Mammary epithelial cell (primary cell): ENCODE measurements at regions not wholly inside any gene's neighbourhood (a gene's known extent, or its start where the extent isn't known, plus 50 kb on each side); places are given as distances from the start of the nearest gene placed in this dataset.

Experiments used
- EZH2 ChIP-seq: IDR thresholded peaks from 2 replicates; pipeline ENCODE4 v1.6.1; 2012; ENCODE audit warnings: low read length, inconsistent platforms, borderline replicate concordance
- TF ChIP-seq, protein P1 (sequence below), 2 donors: IDR thresholded peaks in 1 of 2; conservative IDR thresholded peaks in 1 of 2; 2 replicates each; pipeline ENCODE4 v1.5.1; 2011 to 2012; ENCODE audit warnings: inconsistent platforms in 2 of 2, low read length in 2 of 2, mild to moderate bottlenecking in 2 of 2, control low read depth in 1 of 2, low read depth in 1 of 2; ENCODE audit not compliant: insufficient read depth in 1 of 2; ENCODE audit errors: extremely low read depth in 1 of 2

DNA sequence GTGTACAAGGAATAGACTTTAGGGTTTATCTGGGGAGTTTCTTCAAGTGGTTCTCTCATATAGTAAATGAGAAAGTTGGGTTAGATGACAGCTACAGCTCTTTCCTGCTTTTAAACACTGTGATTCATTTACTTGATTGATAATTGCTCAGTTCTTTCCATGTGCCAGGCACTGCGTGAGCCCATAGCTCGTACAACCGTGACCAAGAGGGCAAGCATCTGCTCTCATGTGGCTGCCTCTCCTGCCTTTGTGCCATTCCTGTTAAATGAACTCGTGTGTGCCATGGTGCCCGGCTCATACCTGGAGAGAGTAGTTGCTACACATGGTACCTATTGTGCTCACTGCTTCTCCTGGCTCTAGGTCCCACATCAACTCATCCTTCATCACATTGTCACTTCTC is 206.3 kb downstream of the SNX19 start:
- TF ChIP-seq, protein P1, sequence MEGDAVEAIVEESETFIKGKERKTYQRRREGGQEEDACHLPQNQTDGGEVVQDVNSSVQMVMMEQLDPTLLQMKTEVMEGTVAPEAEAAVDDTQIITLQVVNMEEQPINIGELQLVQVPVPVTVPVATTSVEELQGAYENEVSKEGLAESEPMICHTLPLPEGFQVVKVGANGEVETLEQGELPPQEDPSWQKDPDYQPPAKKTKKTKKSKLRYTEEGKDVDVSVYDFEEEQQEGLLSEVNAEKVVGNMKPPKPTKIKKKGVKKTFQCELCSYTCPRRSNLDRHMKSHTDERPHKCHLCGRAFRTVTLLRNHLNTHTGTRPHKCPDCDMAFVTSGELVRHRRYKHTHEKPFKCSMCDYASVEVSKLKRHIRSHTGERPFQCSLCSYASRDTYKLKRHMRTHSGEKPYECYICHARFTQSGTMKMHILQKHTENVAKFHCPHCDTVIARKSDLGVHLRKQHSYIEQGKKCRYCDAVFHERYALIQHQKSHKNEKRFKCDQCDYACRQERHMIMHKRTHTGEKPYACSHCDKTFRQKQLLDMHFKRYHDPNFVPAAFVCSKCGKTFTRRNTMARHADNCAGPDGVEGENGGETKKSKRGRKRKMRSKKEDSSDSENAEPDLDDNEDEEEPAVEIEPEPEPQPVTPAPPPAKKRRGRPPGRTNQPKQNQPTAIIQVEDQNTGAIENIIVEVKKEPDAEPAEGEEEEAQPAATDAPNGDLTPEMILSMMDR (conservative IDR thresholded peaks at IDR 0.05 in 1 of 2, IDR thresholded peaks at IDR 0.05 in 1 of 2; ENCODE audit: extremely low read depth in 1 of 2, insufficient read depth in 1 of 2, low read depth in 1 of 2, low read length in 2 of 2): no peak
- TF ChIP-seq EZH2: no peak
